SHP77 treated with DMSO at 0.1 percent for 48 hours (cell line): ENCODE measurements at regions not wholly inside any gene's neighbourhood (a gene's known extent, or its start where the extent isn't known, plus 50 kb on each side); places are given as distances from the start of the nearest gene placed in this dataset.
"Not testable (repeated sequence)": the region's sequence is repeated elsewhere in the genome, so short reads cannot be mapped to it uniquely, and the experiment has no call there.

ENCODE experiments used
- DNase-seq: peaks from one replicate; lab custom pipeline; 2025; lab: John Stamatoyannopoulos, UW

DNA sequence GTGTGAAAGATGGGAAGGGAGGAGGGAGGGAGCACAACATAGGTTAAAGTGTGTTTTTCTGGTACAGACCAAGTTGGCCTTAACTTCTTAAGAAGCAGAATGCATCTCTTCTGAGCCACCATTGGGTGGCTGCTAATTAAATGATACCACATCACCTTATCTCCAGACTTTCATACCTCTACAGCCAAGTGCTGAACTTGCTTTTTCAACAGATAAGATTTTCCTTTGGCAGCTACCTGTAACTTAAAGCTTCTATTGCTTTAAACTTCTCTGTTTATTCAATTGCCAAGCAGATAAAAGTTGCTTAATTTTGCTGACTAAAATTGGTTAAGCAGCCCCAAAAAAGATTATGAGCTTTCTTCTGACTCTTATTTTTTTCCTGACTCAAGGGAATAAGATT is 292.4 kb upstream of the SGO1 start:
- no peak for DNase-seq

DNA sequence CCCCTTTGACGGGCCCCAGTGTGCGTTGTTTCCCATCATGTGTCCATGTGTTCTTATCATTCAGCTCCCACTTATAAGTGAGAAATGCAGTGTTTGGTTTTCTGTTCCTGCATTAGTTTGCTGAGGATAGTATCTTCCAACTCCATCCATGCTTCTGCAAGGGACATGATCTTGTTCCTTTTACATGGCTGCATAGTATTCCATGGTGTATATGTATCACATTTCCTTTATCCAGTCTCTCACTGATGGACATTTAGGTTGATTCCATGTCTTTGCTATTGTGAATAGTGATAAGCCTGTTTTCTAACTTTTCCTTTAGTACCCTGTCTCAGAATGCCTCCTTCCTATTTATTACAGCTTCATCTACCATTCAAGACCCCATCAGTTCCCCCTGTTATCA is 278.2 kb upstream of the SGO1 start:
- not testable (repeated sequence) for DNase-seq

DNA sequence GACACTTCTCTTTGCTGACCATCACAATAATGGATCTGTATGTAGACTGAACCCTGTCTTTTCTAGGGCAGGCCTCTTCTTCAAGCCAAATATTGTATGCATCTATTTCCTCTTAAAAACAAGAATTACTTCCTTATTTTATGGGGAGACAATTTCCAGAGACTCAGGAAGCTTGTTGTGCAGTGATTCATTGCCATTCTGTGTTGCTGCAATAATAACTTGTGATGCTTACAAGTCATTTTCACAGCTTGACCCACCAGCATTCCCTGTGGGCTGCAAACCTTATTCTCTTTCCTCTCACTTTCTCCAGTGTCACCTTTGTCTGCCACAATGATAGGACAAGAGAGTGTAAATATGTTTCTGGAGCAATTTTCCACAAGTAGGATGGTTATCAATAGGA is 276.7 kb upstream of the SGO1 start:
- no peak for DNase-seq

DNA sequence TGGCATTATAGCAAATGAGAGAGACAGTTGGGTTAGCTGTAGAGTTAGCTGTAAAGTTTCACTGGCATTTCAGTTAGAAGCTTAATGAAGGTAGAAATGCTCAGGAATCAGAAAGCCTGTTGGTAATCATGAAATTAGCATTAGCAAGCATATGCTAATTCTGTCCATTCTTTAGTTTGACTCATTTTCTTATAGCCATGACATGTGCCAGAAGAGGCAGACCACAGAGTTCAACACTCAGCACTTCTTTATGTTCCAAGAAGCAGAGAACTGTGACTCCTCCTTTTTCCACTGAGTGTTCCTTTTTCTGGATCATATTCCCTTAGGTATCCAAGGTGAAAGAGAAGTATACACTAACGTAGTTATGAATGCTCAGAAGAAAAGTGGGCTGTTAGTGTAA is 276.2 kb upstream of the SGO1 start:
- DNase-seq: no peak

DNA sequence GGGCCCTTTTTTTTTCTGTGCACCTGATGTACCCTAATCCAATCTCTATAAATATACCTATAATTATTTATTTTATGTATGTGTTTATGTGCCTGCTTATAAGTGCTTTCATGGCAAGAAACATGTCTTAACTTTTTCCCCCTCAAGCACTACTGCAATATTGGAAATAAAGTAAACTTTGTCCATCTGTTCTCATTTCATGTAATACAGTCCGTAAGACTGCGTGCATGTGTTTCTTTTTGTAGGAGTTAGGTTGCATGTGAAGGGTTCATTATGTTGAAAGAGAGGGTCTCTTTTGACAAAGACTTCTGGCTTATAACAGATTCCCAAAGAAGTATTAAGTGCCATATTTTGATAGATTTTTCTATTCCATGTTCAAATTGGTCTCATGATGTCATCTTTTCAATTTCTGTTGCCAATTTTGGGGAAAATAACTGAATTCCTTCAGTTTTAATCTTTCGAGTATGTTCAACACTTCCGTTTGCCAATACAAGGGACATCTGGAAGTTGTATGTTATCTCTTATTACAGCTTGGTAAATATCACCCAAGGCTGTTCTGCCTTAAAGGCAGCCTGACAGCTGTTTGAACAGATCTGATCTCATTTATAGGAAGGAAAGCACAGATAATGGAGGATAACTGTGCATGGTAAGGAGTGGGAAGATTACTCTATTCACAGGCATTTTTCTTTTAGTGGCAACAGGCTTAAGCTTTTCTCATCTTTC is 273.1 kb upstream of the SGO1 start:
- no peak for DNase-seq

DNA sequence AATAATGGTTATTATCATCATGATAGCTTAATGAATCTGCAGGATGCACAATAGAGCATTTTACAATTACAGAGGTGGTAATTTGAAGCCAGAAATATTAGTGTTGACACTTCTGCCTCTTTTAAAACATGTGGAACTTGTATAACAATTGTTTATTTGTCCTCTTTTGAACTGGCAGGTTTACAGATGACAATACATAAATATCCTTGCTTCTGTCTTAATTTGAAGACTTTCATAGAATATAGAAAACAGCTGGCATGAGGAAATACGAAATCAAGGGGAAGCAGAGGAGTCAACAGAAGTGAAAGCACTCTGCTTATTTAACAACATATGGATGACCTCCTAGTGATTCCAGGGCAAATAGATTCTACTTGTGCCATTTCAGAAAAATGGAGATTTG is 270.5 kb upstream of the SGO1 start:
- DNase-seq: no peak

DNA sequence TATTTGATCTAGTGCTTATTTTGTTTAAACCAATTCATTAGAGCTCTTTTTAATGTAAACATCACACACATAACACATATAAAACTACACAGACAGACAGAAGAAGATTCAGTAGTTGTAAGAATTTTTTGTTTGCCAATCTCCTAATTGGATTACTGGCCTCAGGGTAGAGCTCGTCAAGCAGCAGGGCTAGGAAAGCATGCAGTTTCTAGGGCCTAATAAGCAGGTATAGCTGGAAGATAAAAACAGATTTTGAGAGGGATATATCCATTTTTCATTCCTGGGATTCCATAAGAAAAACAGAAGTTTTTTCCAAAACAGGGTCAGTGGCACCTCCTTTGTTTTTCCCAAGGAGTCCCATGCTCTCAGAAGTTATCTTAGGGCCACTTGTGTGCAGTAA is 265.2 kb upstream of the SGO1 start:
- no peak for DNase-seq

DNA sequence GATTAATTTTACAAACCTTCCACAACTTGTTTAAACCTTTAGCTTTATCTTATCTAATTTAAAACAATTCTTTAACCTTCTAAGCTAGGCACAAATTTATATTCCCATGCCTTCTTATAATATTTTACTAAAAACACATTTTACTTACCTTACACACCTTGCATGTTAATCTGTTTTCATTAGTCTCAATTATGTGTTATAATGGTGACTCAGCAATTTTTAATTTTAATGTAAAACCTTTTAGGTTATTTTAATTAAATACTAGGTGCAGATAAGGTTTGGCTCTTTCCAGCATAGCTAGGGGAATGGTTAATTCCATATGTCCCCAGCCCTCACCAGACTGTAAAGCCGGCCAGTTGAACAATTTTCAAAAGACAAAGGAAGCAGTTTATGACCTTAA is 264.6 kb upstream of the SGO1 start:
- no peak for DNase-seq

DNA sequence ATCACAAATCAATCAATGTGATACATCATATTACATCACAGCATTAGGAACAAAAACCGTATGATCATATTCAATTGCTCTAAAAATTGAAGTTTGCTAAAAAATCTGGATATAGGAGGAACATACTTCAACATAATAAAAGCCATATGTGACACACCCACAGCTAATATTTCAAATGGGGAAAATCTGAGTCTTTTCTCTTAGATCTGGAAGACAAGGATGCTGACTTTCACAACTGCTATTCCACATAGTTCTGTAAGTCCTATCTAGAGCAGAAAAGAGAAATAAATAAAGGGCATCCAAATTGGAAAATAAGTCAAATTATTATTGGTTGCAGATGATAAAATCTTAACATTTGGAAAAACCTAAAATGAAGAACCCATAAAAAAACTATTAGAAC is 256.8 kb upstream of the SGO1 start:
- no peak for DNase-seq

DNA sequence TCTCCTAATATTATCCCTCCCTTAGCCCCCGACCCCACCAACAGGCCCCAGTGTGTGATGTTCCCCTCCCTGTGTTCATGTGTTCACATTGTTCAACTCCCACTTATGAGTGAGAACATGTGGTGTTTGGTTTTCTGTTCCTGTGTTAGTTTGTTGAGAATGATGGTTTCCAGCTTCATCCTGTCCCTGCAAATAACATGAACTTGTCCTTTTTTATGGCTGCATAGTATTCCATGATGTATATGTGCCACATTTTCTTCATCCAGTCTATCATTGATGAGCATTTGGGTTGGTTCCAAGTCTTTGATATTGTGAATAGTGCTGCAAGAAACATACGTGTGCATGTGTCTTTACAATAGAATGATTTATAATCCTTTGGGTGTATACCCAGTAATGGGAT is 241.3 kb upstream of the SGO1 start:
- DNase-seq: not testable (repeated sequence)

DNA sequence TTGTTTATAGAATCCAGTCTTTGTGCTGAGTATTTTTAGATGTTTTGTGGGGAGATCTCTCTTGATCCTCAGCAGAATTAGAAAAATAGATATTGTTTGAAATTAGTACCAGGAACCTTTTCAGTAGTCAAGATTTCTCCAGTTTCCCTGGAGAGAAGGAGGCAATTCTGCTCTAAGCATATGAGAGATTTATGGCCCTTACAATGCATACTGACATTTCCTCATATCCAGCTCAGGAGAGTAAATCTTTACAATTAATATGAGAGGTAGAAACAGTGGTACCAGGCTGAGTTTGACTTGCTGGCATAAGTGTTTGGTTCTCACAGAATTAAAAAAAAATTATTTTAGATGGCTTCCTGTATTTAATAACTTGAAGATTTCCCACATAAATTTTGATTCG is 239.1 kb upstream of the SGO1 start:
- DNase-seq: no peak

DNA sequence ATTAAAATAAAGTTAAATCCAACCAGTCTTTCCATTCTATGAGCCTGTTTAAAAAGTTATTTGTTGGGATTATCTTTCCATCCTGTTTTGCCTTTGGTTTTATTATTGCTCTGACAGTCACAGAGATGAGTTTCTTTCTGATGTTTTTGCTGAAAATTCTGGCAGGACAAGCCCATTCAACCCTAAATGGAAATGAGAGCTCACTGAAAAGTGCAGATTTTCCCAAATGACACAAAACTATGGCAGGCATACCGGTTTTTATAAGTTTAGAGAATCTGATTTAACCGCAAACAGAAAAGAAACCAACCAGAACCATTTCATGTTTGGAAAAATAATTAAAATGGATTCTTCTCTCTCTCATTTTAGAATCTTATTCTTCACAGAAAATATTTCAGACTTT is 238.1 kb upstream of the SGO1 start:
- DNase-seq: no peak

DNA sequence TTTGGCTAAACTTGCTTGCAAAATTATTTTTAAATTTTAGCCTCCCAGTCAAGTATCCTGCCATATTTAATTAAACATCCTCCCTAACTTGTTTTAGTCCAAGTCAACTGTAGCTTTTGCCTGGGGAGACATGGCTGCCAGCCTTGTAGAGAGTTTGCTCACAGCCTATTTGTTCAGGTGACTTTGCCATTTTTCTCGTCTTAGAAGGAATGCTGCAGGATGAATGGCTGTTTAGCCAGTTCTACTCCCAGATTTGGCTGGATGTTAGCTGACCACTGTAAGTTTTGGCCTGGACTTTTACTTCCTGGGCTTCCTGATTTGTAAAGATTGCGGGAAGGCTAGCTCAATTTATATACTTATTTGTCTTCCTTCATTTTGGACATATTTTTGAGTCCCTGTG is 236.4 kb upstream of the SGO1 start:
- no peak for DNase-seq

DNA sequence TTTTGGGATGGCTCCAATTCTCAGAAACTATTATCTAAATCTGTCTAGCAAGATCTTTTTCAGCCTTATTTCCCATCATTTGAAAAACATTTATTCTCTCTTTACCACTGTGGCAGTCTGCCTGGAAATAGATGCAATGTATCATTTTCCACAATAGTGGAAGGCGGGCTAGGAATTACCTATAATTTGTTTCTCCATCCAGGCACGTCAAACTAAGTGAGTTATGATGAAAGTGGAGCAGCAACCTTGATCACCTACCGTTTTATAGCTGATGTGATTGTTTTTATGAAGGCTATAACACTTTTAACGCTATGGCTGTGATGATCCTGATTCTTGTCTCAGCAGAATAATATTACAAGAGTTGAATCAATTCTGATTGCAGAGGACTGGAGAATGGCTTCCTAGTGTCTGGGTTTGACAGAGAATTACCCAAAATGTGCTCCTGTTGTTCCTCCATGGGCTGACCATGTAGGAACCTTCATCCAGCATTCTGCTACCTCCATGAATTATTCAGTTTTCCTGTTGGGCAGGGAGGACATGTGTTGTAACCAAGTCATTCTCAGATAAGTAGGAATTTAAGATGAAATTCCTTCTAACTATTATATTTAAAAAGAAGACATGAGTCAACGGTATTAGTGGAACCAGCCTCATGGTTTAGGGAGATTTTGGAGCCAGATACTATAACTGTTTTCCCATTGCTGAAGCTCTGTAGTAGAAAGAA is 231.5 kb upstream of the SGO1 start:
- DNase-seq: no peak

DNA sequence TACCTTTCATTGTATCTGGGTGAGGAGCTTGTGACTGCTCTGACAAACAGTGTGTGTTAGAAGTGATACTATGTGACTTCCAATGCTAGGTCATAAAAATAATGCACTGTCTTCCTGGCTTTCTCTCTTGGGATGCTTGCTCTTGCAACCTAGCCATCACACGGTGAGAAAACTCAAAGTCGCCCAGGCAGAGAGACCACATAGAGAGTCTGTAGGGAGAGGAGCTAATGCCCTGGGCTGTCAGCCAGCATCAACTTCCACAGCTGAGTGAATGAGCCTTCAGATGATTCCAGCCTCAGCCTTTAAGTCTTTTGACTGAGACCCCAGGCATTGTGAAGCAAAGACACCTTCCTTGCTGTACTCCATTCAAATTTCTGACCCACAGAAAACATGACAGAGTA is 220.6 kb upstream of the SGO1 start:
- DNase-seq: no peak

DNA sequence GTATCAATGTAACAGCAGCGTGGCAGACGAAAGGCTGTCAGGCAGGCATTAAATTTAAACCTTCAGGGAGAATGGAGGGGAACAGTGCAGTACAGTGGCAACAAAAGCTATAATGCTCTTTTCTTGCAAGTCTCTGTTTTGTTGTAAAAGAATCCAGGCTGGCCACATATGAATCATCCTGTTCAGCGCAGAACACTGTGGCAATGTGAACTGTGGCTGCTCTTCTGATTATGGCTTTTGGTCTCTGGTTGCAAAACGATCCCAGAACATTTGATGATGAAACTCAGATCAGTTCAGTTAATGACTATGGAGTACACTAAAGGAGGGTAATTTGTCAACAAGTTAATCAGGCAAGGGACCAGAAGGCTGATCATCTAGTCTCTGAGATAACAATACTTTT is 219.7 kb upstream of the SGO1 start:
- DNase-seq: no peak

DNA sequence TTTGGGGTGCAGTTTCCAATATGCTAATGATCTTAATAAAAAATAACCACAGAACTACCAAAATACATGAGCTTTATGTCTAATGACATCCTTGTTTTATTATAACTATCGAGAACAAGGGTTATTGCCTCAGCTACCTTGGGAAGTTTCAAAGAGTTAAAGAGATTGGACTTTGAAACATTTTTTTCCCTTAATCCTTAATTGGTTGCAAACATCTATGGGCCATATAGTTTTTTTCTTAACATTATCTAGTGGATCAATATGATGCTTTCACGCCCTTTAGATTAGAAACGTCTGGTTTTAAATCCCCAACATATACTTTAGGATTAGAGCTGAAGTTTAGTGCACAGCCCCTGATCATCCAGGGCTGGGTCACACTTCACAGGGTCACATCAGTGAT is 219.2 kb upstream of the SGO1 start:
- DNase-seq: no peak

DNA sequence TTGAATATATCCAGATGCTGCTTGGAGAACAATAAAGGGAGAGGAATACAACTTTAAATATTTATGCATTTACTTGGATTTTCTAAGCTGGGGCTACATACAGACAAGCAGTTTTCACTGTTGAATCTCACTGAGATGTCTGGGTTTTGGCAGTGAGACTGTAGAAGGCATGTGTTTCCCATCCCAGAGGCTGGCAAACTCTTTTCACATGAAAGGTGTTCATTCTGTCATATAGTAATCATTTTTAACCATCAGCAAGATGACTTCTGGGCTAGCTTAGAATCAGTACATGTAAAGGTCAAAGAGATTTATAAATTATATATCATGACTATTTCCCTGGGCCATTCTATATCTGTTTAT is 218.7 kb upstream of the SGO1 start:
- no peak for DNase-seq

DNA sequence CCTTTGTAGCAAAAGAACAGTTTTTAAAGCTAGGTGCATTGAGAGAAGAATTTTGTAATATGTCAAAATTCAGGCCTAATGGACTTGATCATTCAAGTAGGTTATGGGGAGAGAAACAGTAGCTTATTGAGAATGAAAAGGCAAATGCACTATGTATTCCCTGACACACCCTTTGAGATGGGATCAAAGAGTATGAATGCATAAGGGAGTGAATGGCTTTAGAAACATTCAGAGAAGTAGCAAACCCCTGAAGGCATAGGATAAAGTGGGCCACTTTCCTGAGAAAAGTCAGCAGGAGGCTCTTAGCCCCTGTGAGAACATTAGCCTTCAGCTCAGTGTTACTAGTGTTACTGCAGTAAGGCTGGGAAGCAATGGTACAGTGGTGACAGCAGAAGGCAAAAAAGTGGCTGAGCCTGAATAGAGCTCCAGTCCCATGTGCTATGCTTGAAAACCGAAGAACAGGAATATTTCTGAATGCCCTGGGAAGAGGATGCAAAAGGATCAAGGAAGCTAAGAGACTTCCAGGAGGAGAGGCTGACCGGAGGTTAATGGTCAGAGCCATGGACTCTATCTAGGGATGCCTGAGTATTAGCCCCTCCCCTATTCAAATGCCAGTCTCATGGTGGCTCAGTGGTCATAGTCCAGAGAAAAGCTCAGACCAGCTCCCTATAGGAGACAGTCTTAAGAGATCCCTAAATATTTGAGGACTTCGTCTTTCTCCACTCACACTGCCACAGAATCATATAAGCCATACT is 218.2 kb upstream of the SGO1 start:
- no peak for DNase-seq

DNA sequence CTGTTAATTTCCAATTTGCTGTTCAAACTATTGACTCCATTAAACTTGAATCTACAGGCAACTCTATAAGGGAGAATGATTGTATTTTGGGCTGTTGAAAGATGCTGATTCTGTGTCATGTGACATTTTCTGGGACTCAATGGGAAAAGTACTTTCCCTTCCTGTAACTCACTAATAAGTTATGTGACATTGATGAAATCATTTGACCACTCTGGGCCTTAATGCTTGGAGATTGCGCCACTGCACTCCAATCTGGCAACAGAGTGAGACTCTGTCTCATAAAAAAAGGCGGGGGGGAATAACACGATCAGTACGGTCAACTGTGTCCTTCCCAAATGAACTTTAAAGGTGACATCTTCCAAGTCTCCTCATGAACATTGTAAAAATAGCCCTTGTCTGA is 215.2 kb upstream of the SGO1 start:
- no peak for DNase-seq

DNA sequence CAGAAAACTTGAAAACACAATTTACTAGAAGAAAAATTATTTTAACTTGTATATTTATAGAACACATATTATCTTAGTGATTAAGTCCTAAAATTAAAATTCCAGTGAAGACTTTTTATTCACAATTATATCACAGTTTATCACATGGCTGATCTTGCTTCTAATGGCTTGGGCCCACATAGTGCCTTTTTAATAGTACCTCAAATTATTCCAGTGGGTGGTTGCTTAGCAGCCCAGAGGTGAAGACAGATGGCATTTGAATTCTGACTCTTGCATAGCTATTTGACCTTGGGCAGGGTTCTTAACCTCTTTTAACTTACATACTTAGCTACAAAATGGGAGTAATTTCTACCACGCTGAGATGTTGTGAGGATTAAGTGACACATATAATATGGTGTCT is 214.7 kb upstream of the SGO1 start:
- DNase-seq: no peak

DNA sequence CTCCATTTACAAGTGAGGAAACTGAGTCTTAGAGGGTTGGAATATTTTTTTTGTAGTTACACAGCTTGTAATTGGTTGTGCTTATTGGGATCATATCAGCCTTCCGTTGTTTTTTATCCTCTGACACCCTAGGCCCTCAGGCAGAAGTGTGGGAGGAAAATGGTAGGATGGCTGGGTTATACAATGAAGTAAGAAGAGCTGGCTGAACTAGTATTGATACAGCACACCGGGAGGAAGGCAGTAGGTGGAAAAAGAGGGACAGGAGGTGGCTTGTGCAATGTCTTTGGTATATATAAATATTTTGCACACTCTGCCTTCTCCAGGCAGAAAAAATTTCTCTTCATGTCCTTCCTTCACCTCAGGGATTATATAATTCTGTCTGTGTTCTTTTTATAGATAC is 214.3 kb upstream of the SGO1 start:
- DNase-seq: no peak

DNA sequence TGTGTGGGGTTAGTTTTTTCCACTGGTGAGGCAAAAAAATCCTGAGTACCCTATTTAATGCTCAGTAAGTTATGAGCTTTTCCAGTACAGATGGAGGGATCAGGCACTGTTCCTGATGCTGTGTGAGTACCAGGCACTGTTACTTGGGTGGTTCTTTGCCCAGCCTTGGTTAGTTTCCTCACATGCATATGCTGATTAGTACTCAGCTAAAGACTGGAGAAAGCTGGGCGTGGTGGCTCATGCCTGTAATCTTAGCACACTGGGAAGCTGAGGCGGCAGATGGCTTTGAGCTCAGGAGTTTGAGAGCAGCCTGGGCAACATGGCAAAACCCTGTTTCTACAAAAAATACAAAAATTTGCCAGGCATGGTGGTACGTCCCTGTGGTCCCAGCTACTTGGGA is 210.3 kb upstream of the SGO1 start:
- DNase-seq: no peak
